ENCODE measurements at regions not wholly inside any gene's neighbourhood (a gene's known extent, or its start where the extent isn't known, plus 50 kb on each side); places are given as distances from the start of the nearest gene placed in this dataset.
A peak's percentile ranks its signal among the peaks of the same experiment; 100 is the strongest.

- Histone ChIP-seq H3K27ac (peak overlapping the region; percentile 62 to 76 (median 74)), H3K4me1 (peaks cover 0 to 15% (median 3%) of the 10 kb centered on the region in 3 donors), H3K9me3 (no peaks in the 10 kb centered on the region), H3K4me3 (peak overlapping the region; percentile 61 to 74 (median 68)), H3K36me3 (no peaks in the 10 kb centered on the region), H3K27me3 (no peaks in the 10 kb centered on the region)
- WGBS, 2 donors, result 0 to 24% methylated on average over 3 to 20 of the region's 20 CpGs
- DNase-seq, result no peak
- TF ChIP-seq POLR2A (IDR thresholded peaks at IDR 0.05) (peak in 1 of 4 donors; percentile 20), CTCF (IDR thresholded peaks at IDR 0.05) (no peak)
- intact Hi-C loops (cut with DNase I), result no loop called here
Measured at GRCh38 chrX:63560601-63561218, 209.6 kb upstream of the SPIN4 start.

GRCh38 chrX:63551856-63552255 lies 200.7 kb upstream of the SPIN4 start:
- TF ChIP-seq CTCF (IDR thresholded peaks at IDR 0.05), result no peak
- no peak for TF ChIP-seq POLR2A (IDR thresholded peaks at IDR 0.05)
- no peaks in the 10 kb centered on the region for H3K4me1 ChIP-seq
- H3K4me3 ChIP-seq, result no peak overlapping the region
- H3K27ac ChIP-seq, result no peak overlapping the region
- H3K27me3 ChIP-seq, result no peaks in the 10 kb centered on the region
- intact Hi-C loops (cut with DNase I), result no loop called here
- WGBS, 2 donors, result 79 to 93% methylated on average over 3 of the region's 3 CpGs
- H3K36me3 ChIP-seq, result no peaks in the 10 kb centered on the region
- H3K9me3 ChIP-seq, result no peaks in the 10 kb centered on the region
- no peak for DNase-seq

- intact Hi-C loops (cut with DNase I), result no loop called here
- no peaks in the 10 kb centered on the region for H3K4me1 ChIP-seq
- H3K27me3 ChIP-seq, result no peaks in the 10 kb centered on the region
- DNase-seq, result no peak
- no peaks in the 10 kb centered on the region for H3K9me3 ChIP-seq
- no peaks in the 10 kb centered on the region for H3K36me3 ChIP-seq
- TF ChIP-seq CTCF (IDR thresholded peaks at IDR 0.05), result no peak
- no peak for TF ChIP-seq POLR2A (IDR thresholded peaks at IDR 0.05)
- no peak overlapping the region for H3K27ac ChIP-seq
- WGBS, 2 donors, result 87 to 100% methylated on average over 1 of the region's 1 CpG
- H3K4me3 ChIP-seq, result no peak overlapping the region
Measured at GRCh38 chrX:63530654-63531053, 179.5 kb upstream of the SPIN4 start.

- Histone ChIP-seq H3K4me1 (no peaks in the 10 kb centered on the region), H3K27ac (no peak overlapping the region), H3K9me3 (no peaks in the 10 kb centered on the region), H3K4me3 (no peak overlapping the region), H3K27me3 (no peaks in the 10 kb centered on the region), H3K36me3 (no peaks in the 10 kb centered on the region)
- intact Hi-C loops (cut with DNase I), result no loop called here
- no peak for DNase-seq
- whole genome bisulfite sequencing, 2 donors, result 78% methylated on average over 1 of the region's 2 CpGs; no CpG with 5 or more reads in 1 of the 2 donors
- no peak for TF ChIP-seq CTCF (IDR thresholded peaks at IDR 0.05)
- no peak for TF ChIP-seq POLR2A (IDR thresholded peaks at IDR 0.05)
Measured at GRCh38 chrX:63529961-63530360, 178.8 kb upstream of the SPIN4 start.

- no peak for TF ChIP-seq POLR2A (IDR thresholded peaks at IDR 0.05)
- no peak for TF ChIP-seq CTCF (IDR thresholded peaks at IDR 0.05)
- Histone ChIP-seq H3K27me3 (no peaks in the 10 kb centered on the region), H3K9me3 (no peaks in the 10 kb centered on the region), H3K36me3 (no peaks in the 10 kb centered on the region), H3K4me3 (no peak overlapping the region), H3K27ac (no peak overlapping the region), H3K4me1 (no peaks in the 10 kb centered on the region)
- DNase-seq, result no peak
- intact Hi-C loops (cut with DNase I), result no loop called here
- 64 to 86% methylated on average over 1 of the region's 1 CpG for WGBS, 2 donors
Measured at GRCh38 chrX:63526863-63527262, 175.7 kb upstream of the SPIN4 start.
